ENCODE measurements at regions not wholly inside any gene's neighbourhood (a gene's known extent, or its start where the extent isn't known, plus 50 kb on each side); places are given as distances from the start of the nearest gene placed in this dataset.

- DNase-seq (ENCODE audit: low read depth in 2 of 2) = no peak
- no peak for TF ChIP-seq CTCF (IDR thresholded peaks at IDR 0.05; ENCODE audit: low read depth, low read length)
- no peak overlapping the region for H3K4me3 ChIP-seq (replicated peaks in 1 of 2; ENCODE audit: low read depth in 2 of 2, low read length in 2 of 2)
Measured at GRCh38 chr3:148126956-148127355, 570.7 kb upstream of the AGTR1 start.

DNA sequence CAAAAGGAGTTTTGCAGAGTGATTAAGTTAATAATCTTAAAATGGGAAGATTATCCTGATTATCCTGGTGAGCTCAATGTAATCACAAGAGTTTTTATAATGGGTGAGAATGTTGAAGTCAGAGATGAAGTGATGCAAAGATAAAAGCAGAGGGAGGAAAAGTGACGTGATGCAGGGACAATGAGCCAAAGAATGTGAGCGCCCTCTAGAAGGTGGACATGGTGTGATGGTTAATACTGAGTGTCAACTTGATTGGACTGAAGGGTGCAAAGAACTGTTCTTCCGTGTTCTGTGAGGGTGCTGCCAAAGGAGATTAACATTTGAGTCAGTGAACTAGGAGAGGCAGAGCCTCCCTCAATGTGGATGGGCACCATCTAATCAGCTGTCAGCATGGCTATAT lies 569.6 kb upstream of the AGTR1 start:
- no peak for DNase-seq (ENCODE audit: low read depth in 2 of 2)
- TF ChIP-seq CTCF (IDR thresholded peaks at IDR 0.05; ENCODE audit: low read depth, low read length) = no peak
- no peak overlapping the region for H3K4me3 ChIP-seq (replicated peaks in 1 of 2; ENCODE audit: low read depth in 2 of 2, low read length in 2 of 2)

DNA sequence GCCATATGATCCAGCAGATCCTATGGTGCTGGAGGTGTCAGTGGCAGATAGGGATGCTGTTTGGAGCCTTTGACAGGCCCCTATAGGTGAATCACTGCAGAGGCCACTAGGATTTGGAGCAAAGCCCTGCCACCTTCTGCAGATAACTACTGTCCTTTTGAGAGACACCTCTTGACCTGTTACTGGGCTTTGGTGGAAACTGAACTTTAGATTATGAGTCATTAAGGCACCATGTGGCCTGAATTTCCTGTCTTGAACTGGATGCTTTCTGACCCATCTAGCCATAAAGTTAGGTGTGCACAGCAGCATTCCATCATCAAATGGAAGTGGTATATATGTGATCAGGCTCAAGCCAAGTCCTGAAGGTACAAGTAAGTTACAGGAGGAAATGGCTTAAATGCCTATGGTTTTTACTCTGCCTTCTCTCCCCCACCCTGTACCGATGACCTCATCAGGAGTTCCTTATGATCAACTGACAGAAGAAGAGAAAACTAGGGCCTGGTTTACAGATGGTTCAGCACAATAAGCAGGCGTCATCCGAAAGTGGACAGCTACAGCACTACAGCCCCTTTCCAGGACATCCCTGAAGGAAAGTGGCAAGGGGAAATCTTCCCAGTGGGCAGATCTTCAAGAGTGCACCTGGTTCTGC lies 565.6 kb upstream of the AGTR1 start:
- DNase-seq (ENCODE audit: low read depth in 2 of 2) = no peak
- no peak overlapping the region for H3K4me3 ChIP-seq (replicated peaks in 1 of 2; ENCODE audit: low read depth in 2 of 2, low read length in 2 of 2)
- no peak for TF ChIP-seq CTCF (IDR thresholded peaks at IDR 0.05; ENCODE audit: low read depth, low read length)

GRCh38 chr3:148136816-148137215 lies 560.9 kb upstream of the AGTR1 start:
- no peak for TF ChIP-seq CTCF (IDR thresholded peaks at IDR 0.05; ENCODE audit: low read depth, low read length)
- no peak for DNase-seq (ENCODE audit: low read depth in 2 of 2)
- H3K4me3 ChIP-seq (replicated peaks in 1 of 2; ENCODE audit: low read depth in 2 of 2, low read length in 2 of 2) = no peak overlapping the region

DNA sequence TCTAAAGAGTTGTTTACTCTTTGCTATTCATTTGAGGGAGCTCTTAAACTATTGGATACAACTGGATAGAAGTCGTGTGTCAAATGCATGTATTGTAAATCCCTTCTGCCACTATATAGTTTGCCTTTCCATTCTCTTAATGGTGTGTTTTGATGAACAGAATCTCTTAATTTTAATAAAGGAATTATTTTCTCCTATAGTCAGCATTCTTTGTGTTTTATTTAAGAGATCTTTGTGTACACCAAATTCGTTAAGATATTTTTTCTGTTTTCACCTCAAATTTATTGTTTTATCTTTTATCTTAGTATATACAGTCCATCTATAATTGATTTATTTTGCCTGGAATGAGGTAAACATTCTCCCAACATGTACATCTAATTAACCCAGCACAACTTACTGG lies 551.5 kb upstream of the AGTR1 start:
- no peak for TF ChIP-seq CTCF (IDR thresholded peaks at IDR 0.05; ENCODE audit: low read depth, low read length)
- no peak overlapping the region for H3K4me3 ChIP-seq (replicated peaks in 1 of 2; ENCODE audit: low read depth in 2 of 2, low read length in 2 of 2)
- DNase-seq (ENCODE audit: low read depth in 2 of 2) = no peak

DNA sequence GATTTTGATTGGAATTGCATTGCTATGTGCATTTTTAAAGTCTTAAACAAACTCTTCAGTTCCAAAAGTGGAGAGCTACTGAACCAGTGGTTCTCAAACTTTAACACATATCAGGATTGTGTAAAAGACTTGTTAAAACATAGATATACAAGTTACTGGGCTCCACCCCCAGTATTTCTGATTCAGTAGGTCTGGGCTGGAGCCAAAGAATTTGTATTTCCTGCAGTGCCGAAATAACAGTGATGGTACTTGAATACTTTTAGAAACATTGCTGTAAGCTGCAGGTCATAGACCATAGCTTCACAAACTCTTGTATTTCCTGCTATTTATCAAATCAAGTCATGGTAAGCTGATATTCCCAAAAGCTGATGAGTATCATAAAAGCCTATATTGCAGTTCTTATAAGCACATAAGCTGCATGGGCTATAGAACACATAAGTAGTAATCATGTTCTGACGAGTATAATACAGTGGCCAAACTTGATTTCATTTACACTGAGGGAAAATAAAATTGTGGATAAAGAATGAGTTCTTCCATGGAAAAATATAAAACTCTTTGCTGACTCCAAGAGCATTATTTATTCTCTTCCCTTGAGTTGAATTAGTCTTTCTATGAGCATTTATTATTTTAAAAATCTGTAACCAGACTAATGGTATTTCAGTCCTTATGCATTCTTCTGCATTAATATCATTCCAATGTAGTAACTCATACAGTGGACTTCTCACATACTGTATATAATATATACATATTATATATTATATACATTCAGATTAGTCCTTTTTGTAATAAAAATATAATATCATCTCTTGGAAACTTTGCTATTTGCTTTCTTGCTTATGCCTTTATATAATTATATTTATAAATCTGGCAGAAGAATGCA lies 550.5 kb upstream of the AGTR1 start:
- no peak for TF ChIP-seq CTCF (IDR thresholded peaks at IDR 0.05; ENCODE audit: low read depth, low read length)

More for the DNA sequence above, 550.5 kb upstream of the AGTR1 start:
- peak; percentile 78 to 84 for DNase-seq (ENCODE audit: low read depth in 2 of 2)
- H3K4me3 ChIP-seq (replicated peaks in 1 of 2; ENCODE audit: low read depth in 2 of 2, low read length in 2 of 2) = no peak overlapping the region
